HCT116 (cell line): ENCODE measurements at regions not wholly inside any gene's neighbourhood (a gene's known extent, or its start where the extent isn't known, plus 50 kb on each side); places are given as distances from the start of the nearest gene placed in this dataset.

Source experiments
- EZH2 ChIP-seq: fragments of 200-600 bp; sonication (generic); IDR thresholded peaks from 2 replicates; pipeline ENCODE4 v1.6.1; 2017; ENCODE audit warnings: antibody characterized with exemption, mixed run types
- POLR2A ChIP-seq: IDR thresholded peaks from 2 replicates; pipeline ENCODE4 v1.7.0; 2011; ENCODE audit warnings: borderline replicate concordance; ENCODE audit not compliant: insufficient read depth, insufficient read length; ENCODE audit errors: extremely low read depth
- POLR2AphosphoS5 ChIP-seq: IDR thresholded peaks from 2 replicates; pipeline ENCODE4 v1.6.1; 2011; ENCODE audit warnings: mild to moderate bottlenecking, low read depth, low read length, moderate library complexity
- YY1 ChIP-seq: IDR thresholded peaks from 2 replicates; pipeline ENCODE4 v1.6.1; 2011; ENCODE audit warnings: low read length, low read depth, moderate library complexity, mild to moderate bottlenecking; ENCODE audit not compliant: insufficient replicate concordance; ENCODE audit errors: extremely low read depth
- ZNF274 ChIP-seq: fragments of 200-500 bp; sonication (Bioruptor generic); IDR thresholded peaks from 2 replicates; pipeline ENCODE4 v1.6.1; 2014; ENCODE audit warnings: mild to moderate bottlenecking, low read depth, low read length, inconsistent platforms
- TF ChIP-seq, protein P1 (sequence below), 3 experiments: fragments of 200-600 bp in 1 of 3; sonication (generic) in 1 of 3; IDR thresholded peaks in 2 of 3; conservative IDR thresholded peaks in 1 of 3; 2 replicates each; pipeline ENCODE4 v1.5.1; 2012 to 2017; ENCODE audit warnings: low read depth in 2 of 3, low read length in 2 of 3, antibody characterized with exemption in 1 of 3, borderline replicate concordance in 1 of 3, control low read depth in 1 of 3, mild to moderate bottlenecking in 1 of 3, mixed read lengths in 1 of 3, mixed run types in 1 of 3, moderate library complexity in 1 of 3; ENCODE audit not compliant: insufficient read depth in 1 of 3

DNA sequence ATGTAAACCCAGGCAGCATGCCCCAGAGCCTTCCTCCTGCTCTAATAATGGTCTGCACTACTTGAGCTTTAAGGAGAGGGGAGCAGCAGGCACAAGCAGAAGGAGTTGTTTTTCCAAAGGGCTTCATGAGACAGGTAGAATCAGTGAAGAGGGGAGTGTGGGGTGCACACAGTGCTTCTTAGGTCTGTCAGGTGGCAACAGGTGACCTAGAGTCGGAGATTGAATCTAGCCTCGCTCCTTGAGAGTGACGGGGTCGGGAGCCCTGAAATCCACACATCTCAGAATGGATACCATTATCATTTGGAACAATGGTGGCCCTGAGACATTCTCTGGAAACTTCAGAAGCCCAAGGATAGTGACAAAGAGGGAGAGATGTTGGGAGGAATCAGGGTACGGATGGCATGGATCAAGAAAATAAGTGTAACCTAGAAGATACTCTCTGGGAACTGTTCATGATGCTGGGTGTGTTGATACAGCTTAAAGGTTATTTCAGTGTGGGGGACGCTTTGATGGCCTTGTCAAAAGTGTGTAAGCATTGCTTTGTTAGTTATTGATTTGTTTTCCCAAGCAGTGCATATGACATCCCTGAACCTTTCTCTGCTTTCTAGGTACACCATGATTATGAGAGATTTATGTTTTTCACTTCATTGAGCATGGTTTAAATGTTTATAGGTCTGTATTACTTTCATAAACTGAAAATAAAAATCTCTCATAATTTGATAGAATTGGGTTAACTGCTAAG is 77.8 kb upstream of the L3MBTL3 start:
- TF ChIP-seq, protein P1, sequence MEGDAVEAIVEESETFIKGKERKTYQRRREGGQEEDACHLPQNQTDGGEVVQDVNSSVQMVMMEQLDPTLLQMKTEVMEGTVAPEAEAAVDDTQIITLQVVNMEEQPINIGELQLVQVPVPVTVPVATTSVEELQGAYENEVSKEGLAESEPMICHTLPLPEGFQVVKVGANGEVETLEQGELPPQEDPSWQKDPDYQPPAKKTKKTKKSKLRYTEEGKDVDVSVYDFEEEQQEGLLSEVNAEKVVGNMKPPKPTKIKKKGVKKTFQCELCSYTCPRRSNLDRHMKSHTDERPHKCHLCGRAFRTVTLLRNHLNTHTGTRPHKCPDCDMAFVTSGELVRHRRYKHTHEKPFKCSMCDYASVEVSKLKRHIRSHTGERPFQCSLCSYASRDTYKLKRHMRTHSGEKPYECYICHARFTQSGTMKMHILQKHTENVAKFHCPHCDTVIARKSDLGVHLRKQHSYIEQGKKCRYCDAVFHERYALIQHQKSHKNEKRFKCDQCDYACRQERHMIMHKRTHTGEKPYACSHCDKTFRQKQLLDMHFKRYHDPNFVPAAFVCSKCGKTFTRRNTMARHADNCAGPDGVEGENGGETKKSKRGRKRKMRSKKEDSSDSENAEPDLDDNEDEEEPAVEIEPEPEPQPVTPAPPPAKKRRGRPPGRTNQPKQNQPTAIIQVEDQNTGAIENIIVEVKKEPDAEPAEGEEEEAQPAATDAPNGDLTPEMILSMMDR (IDR thresholded peaks at IDR 0.05 in 2 of 3, conservative IDR thresholded peaks at IDR 0.05 in 1 of 3; ENCODE audit: borderline replicate concordance in 1 of 3, insufficient read depth in 1 of 3, low read depth in 2 of 3, low read length in 2 of 3) = no peak
- TF ChIP-seq YY1 (no peak), POLR2AphosphoS5 (no peak), EZH2 (no peak), POLR2A (no peak), ZNF274 (no peak)
